AG04450 (cell line): ENCODE measurements at regions not wholly inside any gene's neighbourhood (a gene's known extent, or its start where the extent isn't known, plus 50 kb on each side); places are given as distances from the start of the nearest gene placed in this dataset.
"Not testable (repeated sequence)": the region's sequence is repeated elsewhere in the genome, so short reads cannot be mapped to it uniquely, and the experiment has no call there.

ENCODE experiments used
- CTCF ChIA-PET: fragments of 300-600, 350-600 bp; formaldehyde crosslinking; extraction: SDS; loops from one replicate; lab custom pipeline; 2022; ENCODE audit warnings: antibody characterized with exemption, inconsistent platforms; lab: Charles Lee
- POLR2A ChIA-PET: fragments of 350-600 bp; formaldehyde crosslinking; extraction: SDS; loops from one replicate; lab custom pipeline; 2021; ENCODE audit warnings: antibody characterized with exemption, inconsistent platforms; lab: Yijun Ruan, JAX
- DNase-seq: peaks from one replicate; pipeline ENCODE4 v3.0.0-alpha.2; 2011; ENCODE audit warnings: low read depth, low spot score
- H3K27ac ChIP-seq: one replicate; pipeline ENCODE4 v1.5.1; 2012; ENCODE audit warnings: low read depth, low read length, control low read depth
- H3K27me3 ChIP-seq: one replicate; pipeline ENCODE4 v1.6.0; 2012; ENCODE audit warnings: low read length; ENCODE audit not compliant: control insufficient read depth, insufficient read depth
- H3K4me3 ChIP-seq: 2 replicates; pipeline ENCODE4 v1.5.1; 2011; ENCODE audit warnings: mild to moderate bottlenecking, low read depth, low read length, control low read depth
- H3K9me3 ChIP-seq: 2 replicates; pipeline ENCODE4 v1.5.1; 2012; ENCODE audit warnings: low read length; ENCODE audit not compliant: control insufficient read depth, insufficient read depth
- CTCF ChIP-seq: IDR thresholded peaks from 2 replicates; pipeline ENCODE4 v1.5.1; 2011; ENCODE audit warnings: low read depth, low read length, control low read depth, inconsistent platforms

GRCh38 chr10:62491597-62491996, 117.4 kb downstream of the ZNF365 start:
- DNase-seq = no peak
- POLR2A ChIA-PET = no interaction called here
- CTCF ChIA-PET = interaction anchor here (0.8 to 1.0 kb wide), 2 partner anchors 10 to 666 kb away, joined by 5 to 6 read pairs; no protein-coding TSS in a partner anchor

GRCh38 chr10:62492012-62492869, 118.1 kb downstream of the ZNF365 start:
- ChIA-PET CTCF (interaction anchor here (0.5 to 1.5 kb wide), 4 partner anchors 10 to 666 kb away, joined by 3 to 7 read pairs (median 6); no protein-coding TSS in a partner anchor), POLR2A (no interaction called here)
- peak; percentile 62 for TF ChIP-seq CTCF
- no peaks in the 10 kb centered on the region for H3K9me3 ChIP-seq
- H3K27me3 ChIP-seq = peaks cover 5% of the 10 kb centered on the region
- H3K4me3 ChIP-seq = no peak overlapping the region
- no peak overlapping the region for H3K27ac ChIP-seq
- no peak for DNase-seq

More at GRCh38 chr10:62491597-62491996, 117.4 kb downstream of the ZNF365 start:
- H3K27ac ChIP-seq = no peak overlapping the region
- TF ChIP-seq CTCF = no peak
- peaks cover 5% of the 10 kb centered on the region for H3K27me3 ChIP-seq
- H3K9me3 ChIP-seq = no peaks in the 10 kb centered on the region
- H3K4me3 ChIP-seq = no peak overlapping the region

GRCh38 chr10:62492870-62493180, 118.7 kb downstream of the ZNF365 start:
- no peak for DNase-seq
- Histone ChIP-seq H3K4me3 (no peak overlapping the region), H3K27me3 (peaks cover 7% of the 10 kb centered on the region), H3K9me3 (no peaks in the 10 kb centered on the region), H3K27ac (no peak overlapping the region)
- ChIA-PET POLR2A (no interaction called here), CTCF (interaction anchor here (0.5 to 1.5 kb wide), 2 partner anchors 55 to 325 kb away, joined by 3 to 7 read pairs; no protein-coding TSS in a partner anchor)
- no peak for TF ChIP-seq CTCF

- DNase-seq = no peak
- Histone ChIP-seq H3K9me3 (no peaks in the 10 kb centered on the region), H3K27ac (no peak overlapping the region), H3K27me3 (peaks cover 15% of the 10 kb centered on the region), H3K4me3 (no peak overlapping the region)
- TF ChIP-seq CTCF = no peak
- ChIA-PET POLR2A (no interaction called here), CTCF (no interaction called here)
Observed at GRCh38 chr10:62496925-62497324, 122.8 kb downstream of the ZNF365 start.

- Histone ChIP-seq H3K4me3 (no peak overlapping the region), H3K27me3 (peaks cover 15% of the 10 kb centered on the region), H3K9me3 (no peaks in the 10 kb centered on the region), H3K27ac (no peak overlapping the region)
- TF ChIP-seq CTCF = no peak
- ChIA-PET POLR2A (no interaction called here), CTCF (no interaction called here)
- DNase-seq = no peak
Observed at GRCh38 chr10:62498271-62498670, 124.1 kb downstream of the ZNF365 start.

- ChIA-PET CTCF (interaction anchor here (0.7 kb wide), 1 partner anchor 63 kb away, joined by 3 read pairs; no protein-coding TSS in a partner anchor), POLR2A (interaction anchor here (0.5 kb wide), 1 partner anchor 274 kb away, joined by 4 read pairs; no protein-coding TSS in a partner anchor)
- DNase-seq, H3K27ac ChIP-seq, H3K4me3 ChIP-seq, H3K9me3 ChIP-seq: not testable (repeated sequence)
- H3K27me3 ChIP-seq = peaks cover 14% of the 10 kb centered on the region
Observed at GRCh38 chr10:62500116-62500515, 125.9 kb downstream of the ZNF365 start.
